HG03097 (cell line): ENCODE measurements at regions not wholly inside any gene's neighbourhood (a gene's known extent, or its start where the extent isn't known, plus 50 kb on each side); places are given as distances from the start of the nearest gene placed in this dataset.
"Not testable (repeated sequence)": the region's sequence is repeated elsewhere in the genome, so short reads cannot be mapped to it uniquely, and the experiment has no call there.

Experiments
- ATAC-seq: cut with Tn5 transposase; IDR thresholded peaks from one replicate; pipeline ENCODE4 v1.9.1; 2021; ENCODE audit not compliant: unreplicated experiment, low FRiP score

GRCh38 chr11:97772705-97773104 lies 1248.0 kb upstream of the CNTN5 start:
- no peak for ATAC-seq

GRCh38 chr11:97784388-97784787 lies 1236.4 kb upstream of the CNTN5 start:
- ATAC-seq, result not testable (repeated sequence)

GRCh38 chr11:97786961-97787360 lies 1233.8 kb upstream of the CNTN5 start:
- no peak for ATAC-seq

GRCh38 chr11:97794876-97795275 lies 1225.9 kb upstream of the CNTN5 start:
- ATAC-seq, result no peak

- no peak for ATAC-seq
Measured at GRCh38 chr11:97800891-97801290, 1219.9 kb upstream of the CNTN5 start.

- ATAC-seq, result no peak
Measured at GRCh38 chr11:97814325-97814959, 1206.3 kb upstream of the CNTN5 start.

- no peak for ATAC-seq
Measured at GRCh38 chr11:97815667-97816066, 1205.1 kb upstream of the CNTN5 start.

GRCh38 chr11:97832451-97832850 lies 1188.3 kb upstream of the CNTN5 start:
- ATAC-seq, result no peak

GRCh38 chr11:97833412-97833811 lies 1187.3 kb upstream of the CNTN5 start:
- ATAC-seq, result no peak

DNA sequence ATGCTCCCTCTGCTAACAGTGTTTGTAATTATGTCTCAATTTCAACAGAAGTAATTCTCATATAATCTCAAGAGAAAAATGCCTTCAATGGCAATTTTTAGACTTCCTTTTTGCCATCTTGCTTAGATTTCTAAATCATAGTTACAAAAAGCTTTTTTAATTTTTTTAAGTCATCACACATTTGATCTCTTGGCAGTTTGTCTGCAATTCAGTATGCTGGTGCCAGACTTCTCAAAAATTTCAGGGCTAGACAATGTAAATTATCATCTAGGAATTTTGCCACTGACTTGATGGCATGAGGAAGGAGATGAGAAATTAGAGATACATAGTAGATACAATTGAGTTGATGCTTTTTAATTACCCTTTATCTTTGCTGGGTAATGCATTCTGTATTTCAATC lies 1176.7 kb upstream of the CNTN5 start:
- ATAC-seq, result no peak

DNA sequence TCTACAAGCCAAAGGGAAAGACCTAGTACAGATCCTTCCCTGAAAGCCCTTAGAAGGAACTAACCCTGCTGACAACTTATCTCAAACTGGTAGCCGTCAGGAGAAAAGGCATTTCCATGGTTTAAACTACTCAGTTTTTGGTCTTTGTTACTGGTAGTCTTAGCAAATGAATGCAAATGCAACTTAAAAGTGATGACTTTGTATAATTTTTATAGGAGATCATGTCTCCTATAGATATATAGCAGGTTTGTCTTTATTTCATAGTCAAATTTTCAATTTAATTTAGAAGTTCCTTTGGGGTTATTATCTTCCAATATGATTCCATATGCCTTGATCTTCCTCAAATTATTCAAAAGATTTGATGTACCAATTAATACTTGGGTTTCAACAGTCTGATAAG lies 1173.0 kb upstream of the CNTN5 start:
- no peak for ATAC-seq

DNA sequence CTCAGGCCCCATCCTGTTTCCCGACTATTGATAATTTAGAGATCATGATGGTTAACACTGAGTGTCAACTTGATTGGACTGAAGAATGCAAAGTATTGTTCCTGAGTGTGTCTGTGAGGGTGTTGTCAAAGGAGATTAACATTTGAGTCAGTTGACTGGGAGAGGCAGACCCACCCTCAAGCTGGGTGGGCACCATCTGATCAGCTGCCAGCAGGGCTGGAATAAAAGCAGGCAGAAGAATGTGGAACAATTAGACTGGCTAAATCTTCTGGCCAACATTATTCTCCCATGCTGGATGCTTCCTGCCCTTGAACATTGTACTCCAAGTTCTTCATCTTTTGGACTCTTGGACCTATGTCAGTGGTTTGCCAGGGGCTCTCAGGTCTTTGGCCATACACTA lies 1170.0 kb upstream of the CNTN5 start:
- no peak for ATAC-seq

GRCh38 chr11:97854357-97854756 lies 1166.4 kb upstream of the CNTN5 start:
- ATAC-seq, result no peak

DNA sequence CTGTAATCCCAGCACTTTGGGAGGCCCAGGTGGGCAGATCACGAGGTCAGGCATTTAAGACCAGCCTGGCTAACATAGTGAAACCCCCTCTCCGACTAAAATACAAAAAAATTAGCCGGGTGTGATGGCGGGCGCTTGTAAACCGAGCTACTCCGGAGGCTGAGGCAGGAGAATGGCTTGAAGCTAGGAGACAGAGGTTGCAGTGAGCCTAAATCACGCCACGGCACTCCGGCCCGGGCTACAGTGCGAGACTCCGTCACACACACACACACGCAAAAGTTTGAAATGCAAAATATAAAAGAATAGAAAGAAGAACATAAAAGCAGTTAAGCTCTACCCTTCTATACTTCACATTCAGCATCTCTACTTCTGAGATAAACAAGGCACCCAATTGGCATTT lies 1165.9 kb upstream of the CNTN5 start:
- no peak for ATAC-seq

- ATAC-seq, result no peak
Measured at GRCh38 chr11:97856666-97857065, 1164.1 kb upstream of the CNTN5 start.

DNA sequence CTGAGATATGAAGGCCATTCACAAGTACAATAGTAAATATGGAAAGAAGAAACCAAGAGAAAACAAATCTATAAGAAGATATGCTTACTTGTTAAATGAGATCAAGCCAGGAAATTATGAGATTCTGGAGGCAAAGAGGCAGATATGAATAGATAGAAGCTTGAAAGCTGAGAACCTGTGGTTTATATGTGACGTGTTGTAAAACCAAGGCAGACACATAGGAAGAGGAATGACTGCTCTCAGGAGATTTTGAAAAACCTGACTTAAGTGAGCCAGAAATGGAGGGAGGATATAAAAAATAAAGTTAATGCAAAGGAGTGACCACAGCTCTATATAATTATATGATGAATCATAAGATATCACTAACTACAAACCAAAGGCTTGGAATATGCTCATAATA lies 1160.5 kb upstream of the CNTN5 start:
- ATAC-seq, result no peak

GRCh38 chr11:97862021-97862420 lies 1158.7 kb upstream of the CNTN5 start:
- no peak for ATAC-seq

GRCh38 chr11:97865424-97866012 lies 1155.2 kb upstream of the CNTN5 start:
- ATAC-seq, result no peak

- no peak for ATAC-seq
Measured at GRCh38 chr11:97871816-97872215, 1148.9 kb upstream of the CNTN5 start.

DNA sequence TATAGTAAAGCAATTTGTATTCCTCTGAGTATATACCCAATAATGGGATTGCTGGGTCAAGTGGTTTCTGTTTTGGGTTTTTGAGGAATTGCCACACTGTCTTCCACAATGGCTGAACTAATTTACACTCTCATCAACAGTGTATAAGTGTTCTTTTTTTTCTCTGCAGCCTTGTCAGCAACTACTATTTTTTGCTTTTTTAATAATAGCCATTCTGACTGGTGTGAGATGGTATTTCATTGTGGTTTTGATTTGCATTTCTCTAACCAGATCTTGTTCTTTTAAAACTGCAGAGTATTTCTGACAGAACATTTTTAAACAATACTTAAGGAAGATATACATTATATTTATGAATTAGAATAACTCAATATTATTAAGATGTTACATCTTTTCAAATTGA lies 1140.5 kb upstream of the CNTN5 start:
- ATAC-seq, result no peak

- no peak for ATAC-seq
Measured at GRCh38 chr11:97883086-97883485, 1137.7 kb upstream of the CNTN5 start.

GRCh38 chr11:97888641-97889040 lies 1132.1 kb upstream of the CNTN5 start:
- no peak for ATAC-seq

DNA sequence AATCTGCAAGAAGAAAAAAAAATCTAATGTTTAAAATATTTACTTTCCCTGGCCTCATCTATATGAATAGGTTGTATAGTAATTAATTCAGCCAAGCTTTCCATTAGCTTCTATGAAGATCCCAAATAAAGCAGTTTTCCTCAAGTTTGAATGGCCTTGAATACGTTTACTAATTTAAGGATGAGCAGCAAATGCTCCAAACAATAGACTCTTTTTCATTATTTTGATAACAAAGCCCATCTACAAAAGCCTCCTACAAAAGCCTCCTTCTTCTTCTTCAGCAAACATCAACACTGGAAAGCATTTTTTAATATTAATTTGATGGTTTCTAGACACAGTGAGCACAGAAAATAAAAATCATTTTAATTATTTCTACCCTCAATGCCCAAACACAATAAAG lies 1130.3 kb upstream of the CNTN5 start:
- no peak for ATAC-seq
